Omental fat pad (tissue), 3 donors: ENCODE measurements at regions not wholly inside any gene's neighbourhood (a gene's known extent, or its start where the extent isn't known, plus 50 kb on each side); places are given as distances from the start of the nearest gene placed in this dataset.

Experiments used
- ATAC-seq: fragments of 150-250 bp; one replicate; pipeline ENCODE4 v1.9.1; 2016; ENCODE audit warnings: mild to moderate bottlenecking, moderate library complexity; ENCODE audit not compliant: low FRiP score
- DNase-seq: peaks from one replicate; pipeline ENCODE4 v3.0.0-alpha.2; 2019; ENCODE audit warnings: low spot score
- CTCF ChIP-seq, 3 donors: fragments of 450-650 bp; IDR thresholded peaks; one replicate each; pipeline ENCODE4 v1.5.1; 2016 to 2017; ENCODE audit warnings: antibody characterized with exemption in 3 of 3, mild to moderate bottlenecking in 3 of 3, moderate library complexity in 2 of 3

DNA sequence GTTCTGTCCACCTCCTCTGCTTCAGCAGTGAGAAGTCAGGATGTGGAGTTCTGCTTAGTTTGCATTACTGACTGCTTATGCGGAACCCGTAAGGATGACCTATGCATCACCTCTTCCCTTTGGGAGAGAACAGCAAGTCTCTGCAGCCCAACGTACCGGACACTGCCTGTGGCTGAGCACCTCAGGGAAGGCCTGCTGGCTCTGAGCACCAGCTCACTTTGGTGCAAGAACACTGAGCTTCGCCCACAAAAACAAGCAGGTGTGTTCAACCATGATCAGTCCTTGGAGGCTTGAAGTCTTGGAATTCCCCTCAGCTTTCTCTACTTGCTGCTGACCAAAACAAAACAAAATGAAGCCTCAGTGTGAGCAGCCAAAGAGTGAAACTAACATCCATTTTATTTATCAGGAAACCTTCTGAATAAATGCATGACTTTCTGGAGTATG lies 52.7 kb upstream of the NCK2 start:
- TF ChIP-seq CTCF (IDR thresholded peaks at IDR 0.05): no peak
- ATAC-seq (no peak), DNase-seq (no peak)

GRCh38 chr2:105690566-105690965 lies 54.1 kb upstream of the NCK2 start:
- TF ChIP-seq CTCF (IDR thresholded peaks at IDR 0.05): no peak
- no peak for ATAC-seq
- DNase-seq: no peak

DNA sequence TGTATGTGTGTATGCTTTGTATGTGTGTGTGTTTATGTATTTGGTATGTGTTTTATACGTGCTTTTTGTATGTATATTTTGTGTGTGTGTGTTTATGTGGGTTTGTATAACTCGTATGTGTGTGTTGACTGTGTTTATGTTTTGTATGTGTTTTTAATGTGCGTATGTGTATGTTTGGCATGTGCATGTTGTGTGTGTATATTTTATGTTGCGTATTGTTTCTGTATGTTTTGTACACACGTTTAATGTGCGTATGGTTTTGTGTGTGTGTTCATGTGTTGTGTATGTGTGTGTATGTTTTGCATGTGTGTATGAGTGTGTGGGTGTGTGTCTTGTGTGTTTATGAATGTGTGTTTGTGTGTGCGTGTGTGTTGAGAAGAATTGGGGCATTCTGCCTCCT lies 55.2 kb upstream of the NCK2 start:
- DNase-seq: no peak

DNA sequence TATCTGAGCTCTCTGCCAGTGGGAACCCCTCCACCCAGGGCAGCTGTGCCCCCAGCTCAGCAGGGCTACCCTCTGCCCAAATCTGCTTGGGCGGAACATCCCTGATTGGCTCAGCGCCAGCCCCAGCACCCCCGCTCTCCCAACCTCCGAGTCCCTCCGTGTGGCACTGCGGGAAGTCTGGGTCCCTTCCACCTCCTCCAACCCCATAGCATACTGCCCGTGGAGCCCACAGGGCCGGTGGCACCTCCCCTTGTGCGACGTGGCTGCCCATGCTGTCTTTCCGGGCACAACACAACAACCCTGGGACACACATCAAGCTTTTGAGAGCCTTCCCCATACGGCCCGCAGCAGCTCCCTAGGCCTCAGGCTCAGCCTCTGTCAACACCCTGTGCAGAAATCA lies 55.8 kb upstream of the NCK2 start:
- ATAC-seq (no peak), DNase-seq (no peak)
- TF ChIP-seq CTCF (IDR thresholded peaks at IDR 0.05): no peak

More for the DNA sequence above, 55.2 kb upstream of the NCK2 start:
- ATAC-seq: no peak
- TF ChIP-seq CTCF (IDR thresholded peaks at IDR 0.05): no peak

DNA sequence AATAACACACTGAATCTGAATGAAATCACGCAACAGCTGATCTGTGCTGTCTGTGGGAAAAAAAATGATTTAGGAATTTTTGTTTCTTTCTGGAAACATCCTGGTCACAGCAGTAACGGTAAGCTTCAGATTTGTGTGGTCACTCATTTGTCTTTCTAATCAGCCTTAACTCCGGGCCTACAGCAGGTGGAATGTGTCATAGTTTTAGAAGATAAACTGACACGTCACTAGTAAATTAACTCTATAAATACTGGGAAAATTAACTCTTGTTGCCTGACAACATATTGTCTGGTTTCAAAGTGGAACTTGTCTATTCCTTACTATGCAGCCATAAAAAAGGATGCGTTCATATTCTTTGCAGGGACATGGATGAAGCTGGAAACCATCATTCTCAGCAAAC lies 58.1 kb upstream of the NCK2 start:
- no peak for TF ChIP-seq CTCF (IDR thresholded peaks at IDR 0.05)
- DNase-seq: no peak
- ATAC-seq: no peak

- no peak for DNase-seq
- ATAC-seq: no peak
- no peak for TF ChIP-seq CTCF (IDR thresholded peaks at IDR 0.05)
Observed at GRCh38 chr2:105683011-105683492, 61.7 kb upstream of the NCK2 start.

DNA sequence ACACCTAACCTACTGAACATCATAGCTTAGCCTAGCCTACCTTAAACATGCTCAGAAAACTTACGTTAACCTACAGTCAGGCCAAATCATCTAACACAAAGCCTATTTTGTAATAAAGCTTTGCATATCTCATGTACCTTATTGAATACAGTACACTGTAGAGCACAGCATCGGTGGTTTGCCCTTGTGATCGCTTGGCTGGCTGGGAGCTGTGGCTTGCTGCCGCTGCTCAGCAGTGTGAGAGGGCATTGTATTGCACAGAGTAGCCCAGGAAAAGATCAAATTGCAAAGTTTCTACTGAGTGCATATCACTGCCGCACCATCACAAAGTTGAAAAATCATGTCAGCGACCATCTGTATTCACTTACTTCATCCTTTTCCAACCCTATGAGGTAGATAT lies 62.3 kb upstream of the NCK2 start:
- TF ChIP-seq CTCF (IDR thresholded peaks at IDR 0.05): no peak
- no peak for ATAC-seq
- no peak for DNase-seq
